GM18502 (cell line): ENCODE measurements at regions not wholly inside any gene's neighbourhood (a gene's known extent, or its start where the extent isn't known, plus 50 kb on each side); places are given as distances from the start of the nearest gene placed in this dataset.

Source experiments
- ATAC-seq: cut with Tn5 transposase; IDR thresholded peaks from one replicate; pipeline ENCODE4 v1.9.1; 2021; ENCODE audit warnings: mild to moderate bottlenecking; ENCODE audit not compliant: unreplicated experiment, poor library complexity

DNA sequence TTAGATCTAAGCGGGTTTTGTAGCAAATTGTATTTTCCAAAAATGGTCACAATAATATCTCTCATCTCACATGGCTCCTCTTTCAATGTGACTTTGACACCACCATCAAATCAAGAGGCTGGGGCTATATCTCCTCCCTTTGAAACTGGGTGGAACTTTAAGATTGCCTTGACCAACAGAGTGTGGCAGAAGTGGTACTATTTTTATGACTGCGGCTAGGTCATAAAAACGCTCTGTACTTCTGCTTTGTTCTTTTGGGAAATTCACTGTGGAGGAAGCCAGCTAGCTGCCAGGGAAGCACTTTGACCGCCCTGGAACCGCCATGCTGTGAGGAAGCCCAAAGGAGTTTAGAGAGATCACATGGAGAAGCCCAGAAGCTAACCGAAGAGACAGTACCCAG is 50.7 kb upstream of the ACOT11 start:
- no peak for ATAC-seq

DNA sequence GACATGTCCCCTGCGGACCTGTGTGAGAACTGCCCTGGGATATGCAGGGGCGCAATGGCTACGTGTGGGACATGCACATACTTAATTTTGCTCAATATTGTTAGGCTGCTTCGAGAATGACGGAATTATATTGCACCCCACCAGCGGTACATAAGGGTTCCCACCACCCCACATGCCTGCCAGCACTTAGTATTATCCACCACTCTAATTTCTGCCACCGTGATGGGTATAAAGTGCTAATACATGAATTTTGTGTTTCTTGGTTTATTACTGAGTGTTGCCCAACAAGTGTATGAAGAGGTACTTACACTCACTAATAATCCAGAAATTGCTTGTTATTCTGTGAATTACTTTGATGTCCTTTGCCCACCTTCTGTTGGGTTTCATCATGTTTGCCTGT is 52.1 kb upstream of the ACOT11 start:
- ATAC-seq: no peak

DNA sequence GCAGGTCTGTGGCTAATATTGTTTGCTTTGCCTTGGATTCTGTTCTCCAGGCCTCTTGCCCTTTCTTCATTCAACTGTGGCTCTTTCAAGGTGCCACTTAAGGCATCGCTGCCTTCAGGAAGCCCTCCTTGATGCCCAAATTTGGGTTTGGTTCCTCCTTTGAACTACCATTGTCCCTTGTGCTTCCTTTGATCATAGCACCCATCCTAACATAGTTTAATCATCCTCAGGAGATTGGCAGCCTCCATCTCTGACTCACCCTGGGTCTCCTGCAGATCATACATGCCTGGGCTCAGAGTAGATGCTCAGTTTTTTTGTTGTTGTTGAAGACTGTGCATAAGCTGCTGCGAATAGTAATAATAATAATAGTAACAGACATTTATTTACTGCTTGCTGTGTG is 54.4 kb upstream of the ACOT11 start:
- ATAC-seq: no peak

DNA sequence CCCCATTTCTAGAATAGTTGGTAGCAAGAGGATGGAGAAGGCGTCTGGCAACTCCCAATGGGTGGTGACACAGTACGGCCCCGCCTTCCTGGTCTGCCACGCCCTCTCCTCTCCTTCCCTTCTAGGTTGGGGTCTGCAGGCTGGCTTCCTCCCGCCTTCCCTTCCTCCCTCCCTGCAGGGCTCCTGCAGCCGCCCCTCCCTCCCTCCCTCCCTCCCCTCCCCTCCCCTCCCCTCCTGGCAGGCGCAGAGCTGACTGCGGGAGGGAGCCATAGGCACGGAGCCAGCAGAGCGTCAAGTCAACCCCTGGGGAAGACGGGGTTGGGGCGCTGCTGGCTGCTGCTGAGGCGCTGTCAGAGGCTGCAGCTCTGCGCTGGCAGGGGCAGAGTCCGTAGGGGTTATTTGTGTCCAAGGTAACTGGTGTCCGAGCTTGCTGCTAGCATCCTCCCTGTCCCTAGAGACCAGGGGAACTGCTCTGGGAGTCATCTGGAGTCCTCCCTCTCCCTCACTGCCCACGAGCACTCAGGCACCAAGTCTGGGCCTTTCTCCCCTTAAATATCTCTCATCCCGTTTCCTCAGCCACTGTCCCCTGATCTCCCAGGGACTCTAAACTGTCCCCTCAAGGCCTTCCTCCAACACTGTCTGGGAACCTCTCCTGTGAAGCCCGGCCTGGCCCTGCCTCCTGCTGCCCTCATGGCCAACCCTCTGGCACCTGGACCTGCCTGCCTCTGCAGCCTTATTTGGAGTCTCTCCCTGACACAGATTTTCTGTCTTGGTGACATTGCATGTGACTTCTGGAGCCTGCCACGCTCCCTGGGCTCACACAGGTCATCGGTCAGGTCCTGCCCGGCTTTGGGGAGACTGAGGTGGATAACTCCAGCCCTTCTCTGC is 57.4 kb upstream of the ACOT11 start:
- no peak for ATAC-seq

DNA sequence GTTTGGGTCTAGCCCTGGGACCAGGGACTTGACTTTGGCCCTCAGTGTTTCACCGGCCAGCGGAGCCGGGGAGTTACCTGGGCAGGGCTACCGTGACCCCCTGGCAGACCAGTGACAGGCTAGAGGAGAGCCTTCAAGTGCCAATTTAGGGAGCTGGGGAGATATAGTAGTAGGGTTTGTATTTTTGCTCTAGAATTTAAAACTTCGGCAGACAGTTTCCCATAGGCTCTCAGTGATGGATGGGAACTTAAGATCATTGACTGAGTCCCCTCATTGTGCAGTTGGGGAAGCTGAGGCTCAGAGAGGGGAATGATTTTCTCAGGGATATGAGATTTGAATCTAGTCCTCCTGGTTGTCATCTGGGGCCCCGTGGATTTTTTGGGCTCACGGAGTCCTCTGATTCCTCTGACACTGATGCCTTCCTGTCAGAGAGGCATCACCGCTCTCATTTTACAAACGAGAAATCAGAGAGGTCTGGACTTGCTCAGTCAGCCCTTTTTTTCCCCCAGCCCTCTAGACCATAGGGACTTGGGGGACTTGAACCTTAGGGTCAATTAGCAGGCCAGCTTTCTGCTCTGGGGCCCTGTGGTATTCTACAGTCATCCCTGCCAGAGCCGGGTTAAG is 58.3 kb upstream of the ACOT11 start:
- ATAC-seq: no peak

DNA sequence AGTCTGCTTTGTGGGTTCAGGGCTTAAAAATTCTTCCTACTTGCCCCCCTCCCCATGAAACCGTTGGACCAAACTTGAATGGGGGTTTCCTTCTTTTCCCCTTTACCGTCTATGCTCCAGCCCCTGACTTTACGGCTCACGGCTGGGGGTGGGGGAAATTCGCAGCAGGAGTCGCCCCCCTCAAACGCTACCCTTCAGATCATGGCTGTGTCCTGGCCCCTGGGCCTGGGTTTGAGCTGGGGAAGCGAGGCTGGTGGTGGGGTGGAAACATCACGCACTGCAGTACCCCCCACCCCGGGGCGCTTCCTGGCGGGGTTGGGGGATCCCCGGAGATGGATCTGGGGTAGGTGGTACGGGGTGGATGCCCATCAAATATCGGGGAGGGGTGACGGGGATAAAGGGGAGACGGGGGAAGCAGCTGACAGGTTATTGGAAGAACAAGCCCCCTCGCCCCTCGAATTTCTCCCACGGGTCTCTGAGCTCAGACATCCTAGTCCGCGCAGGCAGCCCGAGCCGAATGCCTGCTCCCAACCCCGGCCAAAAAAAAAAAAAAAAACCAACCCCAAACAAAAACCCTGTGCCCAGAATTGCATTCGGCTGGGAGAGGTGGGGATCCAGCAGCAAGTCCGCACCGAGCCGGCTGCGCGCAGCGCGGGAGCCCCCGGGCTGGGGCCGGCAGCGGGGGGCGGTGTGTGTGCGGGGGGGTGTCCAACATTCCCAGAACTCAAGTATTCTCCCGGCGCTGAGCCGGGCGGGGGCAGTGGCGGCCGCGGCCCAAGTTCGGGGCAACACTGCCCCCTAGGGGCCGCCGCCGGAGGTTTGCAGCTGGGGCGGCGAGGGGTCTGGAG is 59.0 kb upstream of the ACOT11 start:
- peak; percentile 74 for ATAC-seq

DNA sequence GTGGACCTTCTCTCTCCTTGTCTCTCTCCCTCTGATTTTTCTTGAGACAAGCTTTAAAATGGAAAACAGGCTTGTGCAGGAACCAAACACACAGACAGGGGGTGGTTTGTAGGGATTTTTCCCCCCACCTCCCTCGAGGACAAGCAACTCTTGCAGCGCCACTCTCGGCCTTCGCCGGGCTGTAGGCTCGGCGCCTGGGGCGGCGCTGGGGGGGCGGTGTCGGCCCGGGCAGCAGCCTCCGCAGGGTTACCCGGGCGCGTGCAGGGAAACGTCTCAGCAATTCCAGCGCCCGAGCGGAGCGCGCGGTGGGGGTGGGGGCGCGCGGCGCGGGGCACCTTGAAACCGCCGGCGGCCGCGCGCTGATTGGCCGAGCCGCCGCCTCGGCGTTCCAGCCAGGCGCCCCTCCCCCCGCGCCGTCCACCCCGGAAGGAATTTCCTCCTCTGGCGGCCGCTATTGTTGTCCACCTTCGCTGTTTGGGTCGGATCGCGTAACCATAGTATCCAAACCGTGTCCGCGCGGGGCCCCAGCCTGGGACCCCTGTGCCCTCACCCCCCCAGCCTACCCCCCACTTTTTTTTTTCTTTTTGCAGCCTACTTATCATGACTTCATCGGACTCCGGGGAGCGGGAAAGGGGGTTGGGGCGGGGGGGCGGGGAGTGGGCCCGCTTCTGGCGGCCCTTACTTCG is 59.8 kb upstream of the ACOT11 start:
- ATAC-seq: peak; percentile 49

DNA sequence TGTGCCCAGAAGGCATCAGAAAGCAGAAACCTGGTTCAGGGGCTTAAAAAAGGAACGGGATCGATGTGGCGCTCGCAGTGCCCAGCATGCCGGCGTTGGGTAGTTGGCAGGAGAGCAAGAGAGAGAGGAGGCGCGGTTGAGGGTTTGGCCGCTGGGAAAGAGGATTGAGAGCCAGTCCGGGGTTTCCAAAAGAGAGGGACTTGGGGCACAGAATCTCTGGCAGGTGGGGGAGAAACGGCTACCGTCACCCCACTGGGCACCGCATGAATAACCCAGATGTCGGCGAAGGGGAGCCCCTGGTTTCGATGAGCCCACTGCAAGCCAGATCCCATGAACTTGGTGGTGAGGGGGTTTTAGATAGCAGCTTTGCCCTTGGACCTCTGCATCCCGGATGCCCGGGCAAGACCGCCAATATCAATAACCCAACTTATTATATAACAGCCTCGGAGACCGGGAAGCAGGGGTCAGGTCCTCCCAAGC is 60.4 kb upstream of the ACOT11 start:
- ATAC-seq: no peak

DNA sequence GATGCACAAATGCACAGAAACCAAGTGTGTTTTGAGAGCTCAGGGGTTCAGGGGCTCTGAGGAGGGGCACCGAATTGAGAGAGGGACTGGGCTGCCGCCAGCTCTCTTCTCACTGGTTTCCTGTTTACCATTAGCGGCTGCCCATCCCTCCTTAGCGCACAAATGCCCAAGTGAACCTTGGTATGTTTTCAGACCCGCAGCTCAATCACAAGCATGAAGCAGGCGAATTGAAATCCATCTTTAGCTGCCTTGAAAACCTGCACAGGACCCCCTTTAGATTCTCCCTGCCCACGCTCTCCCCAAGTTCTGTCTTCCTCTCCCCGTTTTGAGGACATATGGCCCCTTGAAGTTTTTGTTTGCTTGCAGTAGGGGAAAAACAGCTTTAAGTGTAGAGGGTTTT is 61.1 kb upstream of the ACOT11 start:
- no peak for ATAC-seq

DNA sequence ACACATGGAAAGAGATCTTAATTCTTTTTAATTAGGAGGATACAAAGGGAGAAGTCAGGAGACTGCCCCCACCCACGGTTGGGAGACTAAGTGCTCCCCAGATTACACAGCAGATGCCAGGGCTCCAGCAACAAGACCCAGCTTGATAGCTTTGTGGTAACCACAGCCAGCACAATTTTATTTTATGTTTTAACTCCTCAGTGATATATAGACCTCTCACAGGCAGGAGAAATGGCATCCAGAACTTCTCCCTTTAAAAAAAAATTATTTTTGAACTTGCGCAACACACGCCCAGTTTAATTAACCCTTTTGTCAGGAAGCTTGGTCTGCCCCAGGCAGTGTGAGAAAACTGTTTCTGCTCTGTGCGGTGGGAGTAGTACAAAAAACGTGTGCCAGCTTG is 62.6 kb upstream of the ACOT11 start:
- ATAC-seq: no peak

DNA sequence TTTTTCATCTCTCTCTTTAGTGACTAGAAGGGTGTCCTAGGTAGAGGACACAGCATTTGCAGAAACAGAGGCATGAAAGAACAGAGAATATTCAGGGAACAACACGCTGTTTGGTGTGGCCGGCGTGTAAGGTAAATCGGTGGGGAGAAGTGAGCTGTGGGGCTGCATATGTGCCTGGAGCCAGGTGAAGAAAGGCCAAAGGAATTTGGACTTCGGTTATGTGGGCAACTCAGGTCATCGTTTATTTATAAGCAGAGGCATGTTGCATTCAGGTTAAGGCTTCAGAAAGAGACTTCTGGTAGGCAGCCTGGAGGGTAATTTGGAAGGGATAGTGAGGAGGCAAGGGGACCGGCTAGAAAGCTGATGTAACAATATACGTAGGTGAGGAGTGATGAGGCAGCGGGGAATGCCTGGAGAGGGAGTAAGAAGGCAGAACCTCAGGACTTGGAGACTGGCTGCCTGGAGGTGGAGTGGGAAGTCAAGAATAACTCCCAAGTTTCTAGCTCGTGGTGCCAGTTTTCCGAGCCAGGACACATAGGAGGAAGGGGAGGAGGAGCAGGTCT is 64.1 kb upstream of the ACOT11 start:
- ATAC-seq: no peak

DNA sequence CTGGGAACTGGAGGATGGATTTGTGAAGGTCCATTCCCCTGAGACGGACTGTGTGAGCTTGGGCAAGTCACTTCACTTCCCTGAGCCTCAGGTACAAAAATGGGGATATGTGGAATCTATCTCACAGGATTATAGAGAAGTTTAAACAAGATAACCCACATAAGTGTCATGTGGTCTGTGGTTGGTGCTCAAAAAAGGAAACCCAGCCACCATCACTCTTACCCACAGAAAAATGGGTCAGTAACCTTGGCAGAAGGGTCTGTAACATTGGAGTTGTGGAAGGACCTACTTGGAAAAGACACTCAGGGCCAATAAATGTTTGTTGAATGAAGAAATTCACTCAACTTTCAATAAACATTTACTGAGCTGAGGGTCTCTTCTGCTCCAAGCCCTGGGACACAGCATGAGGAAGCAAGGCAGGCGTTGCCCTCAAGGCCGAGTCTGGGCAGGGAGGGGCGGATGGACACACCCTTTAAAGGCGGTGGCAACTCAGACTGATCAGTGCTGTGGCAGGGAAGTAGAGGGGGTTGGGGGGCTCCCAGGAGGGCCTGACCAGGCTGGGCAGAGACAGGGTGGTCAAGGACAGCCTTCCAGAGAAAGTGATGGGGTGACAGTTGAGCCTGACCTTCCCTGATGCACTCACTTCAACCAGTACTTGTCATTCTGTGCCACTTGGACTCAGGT is 66.7 kb upstream of the ACOT11 start:
- ATAC-seq: no peak

DNA sequence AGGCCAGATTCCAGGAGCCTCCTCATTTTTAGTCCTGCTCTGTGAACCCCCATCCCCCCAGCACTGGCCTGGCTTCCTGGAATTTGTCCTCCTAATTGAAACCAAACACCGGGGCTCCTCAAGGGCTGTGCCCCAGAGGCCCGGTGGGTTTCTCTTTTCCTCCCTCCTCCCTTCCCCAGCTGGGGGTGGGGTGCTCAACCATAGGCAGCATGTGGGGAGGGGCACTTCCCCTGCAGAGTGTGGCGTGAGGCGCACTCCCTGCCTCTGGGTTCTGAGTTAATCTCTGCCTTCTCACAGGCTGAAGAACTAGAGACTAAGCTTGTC is 67.5 kb upstream of the ACOT11 start:
- ATAC-seq: no peak

DNA sequence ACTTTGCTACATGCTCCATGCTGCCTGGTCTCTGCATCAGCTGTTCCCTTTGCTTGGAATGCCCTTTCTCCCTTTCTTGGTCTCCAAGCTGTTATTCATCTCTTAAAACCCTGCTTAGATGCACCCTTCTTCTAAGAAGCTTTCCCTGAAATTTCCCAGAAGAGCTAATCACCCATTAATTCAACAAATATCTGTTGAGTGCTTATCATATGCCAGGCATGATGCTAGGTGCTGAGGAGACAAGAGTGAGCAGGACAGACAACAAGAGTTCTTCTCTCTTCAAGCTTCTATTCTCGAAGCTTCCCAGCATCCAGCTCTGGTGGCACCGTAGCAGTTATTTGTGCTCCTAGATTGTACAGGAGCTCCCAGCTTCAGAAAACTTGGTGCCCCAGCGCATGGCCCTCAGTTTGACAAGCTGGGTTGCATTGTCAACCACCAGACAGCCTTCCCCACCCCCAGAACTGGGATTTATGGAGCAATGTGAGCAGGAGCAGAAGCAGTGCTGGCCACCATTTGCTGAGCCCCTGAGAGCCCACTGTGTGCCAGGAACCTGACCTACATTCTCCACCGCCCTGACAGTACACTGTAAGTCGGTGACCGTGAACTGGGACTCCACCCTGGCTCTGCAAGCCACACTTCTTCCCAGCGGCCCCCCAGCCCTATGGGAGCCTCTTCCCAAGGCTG is 68.0 kb upstream of the ACOT11 start:
- ATAC-seq: no peak

DNA sequence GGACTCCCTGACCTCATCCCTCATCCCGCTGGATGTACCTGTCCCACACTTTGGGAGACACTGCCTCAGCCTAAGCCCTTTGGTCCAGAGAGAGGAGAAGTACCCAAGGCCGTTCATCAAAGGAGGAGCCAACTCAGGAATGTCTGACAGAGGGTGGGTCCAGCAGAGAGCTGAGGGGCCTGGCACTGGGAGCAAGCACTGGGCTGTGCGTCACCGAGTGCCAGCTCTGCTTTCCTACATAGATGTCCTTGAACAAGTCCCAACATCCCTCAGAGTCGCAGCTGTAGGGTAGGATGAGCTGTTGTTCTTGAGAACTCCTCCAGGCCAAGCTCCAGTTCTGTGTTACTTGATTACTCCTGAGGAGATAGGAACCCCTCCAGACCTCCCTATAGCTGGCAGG is 68.8 kb upstream of the ACOT11 start:
- ATAC-seq: no peak

DNA sequence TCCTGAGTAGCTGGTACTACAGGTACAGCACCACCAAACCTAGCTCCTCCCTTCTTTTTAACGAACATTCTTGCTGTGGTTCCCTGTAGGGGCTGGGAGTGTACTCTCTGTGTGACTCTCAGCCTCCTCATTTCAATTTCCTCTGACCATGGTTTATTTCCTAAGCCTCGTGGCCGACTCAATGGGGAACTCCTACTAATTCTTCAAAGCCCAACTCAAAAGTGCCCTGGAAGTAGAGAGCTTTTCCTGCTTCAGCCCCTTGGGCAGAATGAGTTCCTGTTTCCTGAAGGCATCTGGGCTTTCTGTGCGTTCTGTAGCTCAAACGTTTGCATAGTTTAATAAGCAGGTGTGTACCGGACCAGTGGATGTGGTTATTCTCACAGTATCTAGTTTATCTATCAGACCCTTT is 70.9 kb upstream of the ACOT11 start:
- ATAC-seq: no peak

DNA sequence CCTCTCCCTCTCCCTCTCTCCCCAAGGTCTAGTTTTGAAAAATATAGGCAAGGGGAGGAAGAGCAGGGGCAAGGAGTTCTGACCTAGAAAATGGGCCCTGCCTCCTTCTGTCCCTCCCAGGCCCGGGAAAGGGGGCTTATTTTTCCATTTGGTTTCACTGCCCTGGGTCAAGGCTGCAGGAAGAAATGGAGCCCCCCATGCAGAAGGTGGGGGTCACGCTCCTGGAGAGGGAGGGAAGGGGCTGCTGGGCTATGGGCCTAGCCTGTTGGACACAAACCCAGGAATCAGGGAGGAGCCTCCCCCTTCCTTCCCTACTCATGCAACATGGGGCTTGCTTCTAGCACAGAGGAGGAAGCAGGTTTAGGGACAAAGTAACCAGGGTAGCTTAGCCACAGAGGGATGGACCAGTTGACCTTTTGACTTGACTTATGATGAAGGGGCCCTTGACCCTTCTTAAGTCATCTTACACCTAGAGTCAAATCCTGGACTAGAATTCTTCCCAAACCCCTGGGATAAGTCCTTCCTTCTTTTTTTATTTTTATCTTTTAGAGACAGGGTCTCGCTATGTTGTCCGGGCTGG is 70.4 kb upstream of the SSBP3 start:
- ATAC-seq: no peak

DNA sequence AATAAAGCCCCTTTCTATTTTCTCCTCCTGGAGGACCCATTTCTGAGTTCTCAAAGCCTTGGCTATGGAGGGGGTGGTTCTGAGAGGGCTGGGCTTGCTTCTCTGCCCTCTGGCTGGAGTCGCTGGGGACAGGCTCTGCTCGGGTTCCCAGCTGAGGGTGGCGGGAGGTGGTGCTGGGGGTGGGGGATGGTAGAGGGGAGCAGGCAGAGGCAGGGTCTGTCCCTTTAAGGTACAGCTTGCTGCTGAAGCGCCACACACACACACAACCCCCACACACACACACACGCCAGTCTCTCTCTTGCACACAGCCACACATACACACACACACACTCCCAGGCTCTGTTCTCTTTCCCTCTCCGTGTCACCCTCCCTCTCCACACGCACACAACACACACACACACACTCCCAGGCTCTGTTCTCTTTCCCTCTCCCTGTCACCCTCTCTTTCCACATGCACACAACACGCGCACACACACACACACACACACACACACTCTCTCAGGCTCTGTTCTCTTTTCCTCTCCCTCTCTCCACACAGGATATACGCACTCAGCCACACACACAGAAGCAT is 69.8 kb upstream of the SSBP3 start:
- ATAC-seq: no peak
